WI38 (cell line): ENCODE measurements at regions not wholly inside any gene's neighbourhood (a gene's known extent, or its start where the extent isn't known, plus 50 kb on each side); places are given as distances from the start of the nearest gene placed in this dataset.

ENCODE experiments used
- H3K4me3 ChIP-seq: 2 replicates; pipeline ENCODE4 v1.5.1; 2011; ENCODE audit warnings: low read depth, mild to moderate bottlenecking, control low read depth, low read length
- TF ChIP-seq, protein P1 (sequence below): IDR thresholded peaks from 2 replicates; pipeline ENCODE4 v1.5.1; 2012; ENCODE audit warnings: low read depth, mild to moderate bottlenecking, control low read depth, low read length

DNA sequence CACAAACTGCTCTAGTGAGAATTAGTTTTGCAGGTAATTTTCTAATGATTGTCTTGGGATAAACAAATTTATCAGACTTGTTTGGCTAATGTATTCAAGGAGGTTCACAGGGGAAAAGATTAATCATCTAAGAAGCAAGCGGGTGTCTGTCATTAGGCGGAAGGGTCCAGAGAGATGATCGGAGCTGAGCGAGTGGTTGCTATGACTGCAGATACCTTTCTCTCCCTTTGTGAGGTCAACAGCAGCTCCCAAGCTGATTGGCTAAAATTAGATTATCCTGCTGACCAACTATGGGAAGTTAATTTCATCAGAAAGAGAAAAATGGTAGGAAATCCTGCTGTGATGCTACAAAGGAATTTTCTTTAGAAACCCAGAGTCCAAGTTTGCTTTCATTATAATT is 276.0 kb downstream of the SOX2 start:
- no peak overlapping the region for H3K4me3 ChIP-seq
- TF ChIP-seq, protein P1, sequence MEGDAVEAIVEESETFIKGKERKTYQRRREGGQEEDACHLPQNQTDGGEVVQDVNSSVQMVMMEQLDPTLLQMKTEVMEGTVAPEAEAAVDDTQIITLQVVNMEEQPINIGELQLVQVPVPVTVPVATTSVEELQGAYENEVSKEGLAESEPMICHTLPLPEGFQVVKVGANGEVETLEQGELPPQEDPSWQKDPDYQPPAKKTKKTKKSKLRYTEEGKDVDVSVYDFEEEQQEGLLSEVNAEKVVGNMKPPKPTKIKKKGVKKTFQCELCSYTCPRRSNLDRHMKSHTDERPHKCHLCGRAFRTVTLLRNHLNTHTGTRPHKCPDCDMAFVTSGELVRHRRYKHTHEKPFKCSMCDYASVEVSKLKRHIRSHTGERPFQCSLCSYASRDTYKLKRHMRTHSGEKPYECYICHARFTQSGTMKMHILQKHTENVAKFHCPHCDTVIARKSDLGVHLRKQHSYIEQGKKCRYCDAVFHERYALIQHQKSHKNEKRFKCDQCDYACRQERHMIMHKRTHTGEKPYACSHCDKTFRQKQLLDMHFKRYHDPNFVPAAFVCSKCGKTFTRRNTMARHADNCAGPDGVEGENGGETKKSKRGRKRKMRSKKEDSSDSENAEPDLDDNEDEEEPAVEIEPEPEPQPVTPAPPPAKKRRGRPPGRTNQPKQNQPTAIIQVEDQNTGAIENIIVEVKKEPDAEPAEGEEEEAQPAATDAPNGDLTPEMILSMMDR = no peak

DNA sequence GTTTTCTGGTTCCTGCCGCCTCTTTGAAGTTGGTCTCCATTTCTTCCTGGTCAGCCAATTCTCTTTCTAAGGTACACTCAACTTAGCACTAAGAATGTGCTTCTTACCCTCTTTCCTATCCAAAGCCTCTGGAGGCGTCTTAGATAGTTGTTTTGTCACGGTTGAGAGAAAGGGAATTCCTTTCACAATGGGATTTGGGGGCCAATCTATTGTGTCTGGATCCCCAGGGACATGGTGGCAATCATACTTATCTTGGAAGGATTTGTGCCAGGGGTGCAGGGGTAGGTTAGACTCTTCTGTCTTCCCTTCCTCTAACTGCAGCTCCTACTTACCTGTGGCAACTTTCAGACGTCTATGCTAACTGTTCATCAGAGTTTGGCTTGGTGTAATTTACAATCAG is 287.1 kb downstream of the SOX2 start:
- H3K4me3 ChIP-seq = no peak overlapping the region
- TF ChIP-seq, protein P1 = no peak

DNA sequence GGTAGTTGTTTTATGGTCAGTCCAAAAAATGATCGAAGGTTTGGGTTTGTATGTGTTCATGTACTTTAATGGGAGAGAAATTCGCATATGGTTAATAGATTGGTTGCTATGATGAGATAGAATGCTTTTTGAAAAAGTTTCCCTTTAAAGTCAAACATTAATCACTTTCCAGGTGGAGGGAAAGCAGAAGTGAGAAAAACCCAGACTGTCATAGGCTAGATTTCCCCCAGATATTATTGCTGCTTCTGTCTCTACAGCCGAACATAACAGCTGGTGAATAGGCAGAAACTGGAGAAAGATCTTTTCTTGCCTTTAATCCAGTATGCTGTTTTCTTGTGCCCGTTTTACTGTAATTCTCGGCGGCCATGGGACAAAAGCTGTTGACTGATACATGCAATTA is 287.6 kb downstream of the SOX2 start:
- H3K4me3 ChIP-seq = no peak overlapping the region
- TF ChIP-seq, protein P1 = no peak

DNA sequence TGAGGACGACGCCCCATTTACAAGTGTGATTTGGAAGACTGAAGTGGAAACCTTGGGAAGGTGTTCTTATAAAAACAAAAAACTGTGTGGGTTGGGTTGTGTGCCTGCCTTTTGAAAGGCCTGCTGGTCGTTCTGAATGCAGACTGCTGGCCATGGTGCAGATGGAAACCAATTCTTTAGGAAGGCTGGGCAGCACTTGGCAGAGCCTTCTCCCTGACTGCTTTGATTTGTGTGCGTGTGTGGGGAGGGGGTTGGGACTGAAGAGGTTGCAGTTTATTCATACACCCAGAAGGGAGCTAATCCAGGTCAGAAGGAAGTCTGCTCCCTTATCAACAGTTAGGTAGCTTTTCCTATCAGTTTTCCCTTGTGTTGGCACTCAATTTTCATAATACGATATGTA is 288.7 kb downstream of the SOX2 start:
- no peak overlapping the region for H3K4me3 ChIP-seq

DNA sequence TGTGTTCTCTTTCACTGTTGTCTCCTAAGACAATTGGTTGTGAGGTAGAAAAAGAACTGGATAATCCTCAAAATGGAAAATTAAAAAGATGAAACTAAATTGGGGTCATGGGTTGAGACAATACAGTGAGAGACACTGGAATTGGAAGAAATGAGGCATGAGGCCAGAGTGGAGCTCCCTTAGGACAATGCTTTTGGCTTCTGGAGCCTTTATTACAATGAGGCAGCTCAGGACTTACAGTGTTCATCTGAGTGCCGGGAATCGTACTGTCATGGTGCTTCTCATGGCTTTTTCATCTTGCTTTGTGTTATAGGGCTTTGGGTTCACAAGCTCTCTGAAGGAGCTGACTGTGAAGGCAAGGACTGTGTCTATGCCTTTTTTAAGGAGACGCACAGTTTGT is 293.5 kb downstream of the SOX2 start:
- TF ChIP-seq, protein P1 = no peak
- no peak overlapping the region for H3K4me3 ChIP-seq

More for the DNA sequence above, 288.7 kb downstream of the SOX2 start:
- TF ChIP-seq, protein P1 = no peak

DNA sequence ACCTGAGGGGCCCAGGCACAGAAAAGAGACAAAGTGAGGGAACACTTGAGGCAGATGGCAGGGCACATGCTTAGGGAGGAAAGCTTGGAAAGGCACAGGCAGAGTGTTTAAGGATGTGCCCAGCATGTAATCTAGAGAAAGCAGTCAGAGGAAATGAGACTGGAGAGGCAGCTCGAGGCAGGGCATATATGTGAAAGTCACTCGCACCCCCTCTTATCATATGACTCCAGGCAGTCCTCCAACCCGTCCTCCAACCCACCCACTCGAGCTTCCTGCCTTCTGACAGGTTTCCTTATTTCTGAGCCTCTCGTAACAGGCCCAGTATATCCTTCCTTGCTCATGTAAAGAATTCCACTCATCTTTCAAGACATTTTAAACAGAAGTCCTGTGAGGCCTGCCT is 294.0 kb downstream of the SOX2 start:
- no peak overlapping the region for H3K4me3 ChIP-seq

DNA sequence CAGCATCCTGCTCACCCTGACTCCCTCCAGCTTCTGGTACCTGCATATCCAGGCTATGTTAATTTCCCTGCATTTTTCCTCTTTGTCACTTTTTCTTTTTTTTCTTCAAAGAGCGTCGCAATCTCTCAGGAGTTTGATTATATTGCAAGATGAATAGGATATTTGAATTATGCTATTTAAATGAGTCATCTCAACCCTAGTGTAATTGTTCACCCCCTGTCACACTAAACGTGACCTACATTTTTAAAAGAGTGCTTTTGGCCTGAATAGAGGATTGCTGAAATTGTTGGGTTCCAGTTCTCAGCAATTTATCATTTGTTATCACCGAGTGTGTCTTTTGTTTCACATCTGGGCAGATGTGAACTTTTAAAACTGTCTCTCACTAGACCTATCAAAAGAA is 294.7 kb downstream of the SOX2 start:
- no peak overlapping the region for H3K4me3 ChIP-seq
- TF ChIP-seq, protein P1 = no peak

More for the DNA sequence above, 294.0 kb downstream of the SOX2 start:
- TF ChIP-seq, protein P1 = no peak
